ENCODE measurements at regions not wholly inside any gene's neighbourhood (a gene's known extent, or its start where the extent isn't known, plus 50 kb on each side); places are given as distances from the start of the nearest gene placed in this dataset.
"Not testable (repeated sequence)": the region's sequence is repeated elsewhere in the genome, so short reads cannot be mapped to it uniquely, and the experiment has no call there.

DNA sequence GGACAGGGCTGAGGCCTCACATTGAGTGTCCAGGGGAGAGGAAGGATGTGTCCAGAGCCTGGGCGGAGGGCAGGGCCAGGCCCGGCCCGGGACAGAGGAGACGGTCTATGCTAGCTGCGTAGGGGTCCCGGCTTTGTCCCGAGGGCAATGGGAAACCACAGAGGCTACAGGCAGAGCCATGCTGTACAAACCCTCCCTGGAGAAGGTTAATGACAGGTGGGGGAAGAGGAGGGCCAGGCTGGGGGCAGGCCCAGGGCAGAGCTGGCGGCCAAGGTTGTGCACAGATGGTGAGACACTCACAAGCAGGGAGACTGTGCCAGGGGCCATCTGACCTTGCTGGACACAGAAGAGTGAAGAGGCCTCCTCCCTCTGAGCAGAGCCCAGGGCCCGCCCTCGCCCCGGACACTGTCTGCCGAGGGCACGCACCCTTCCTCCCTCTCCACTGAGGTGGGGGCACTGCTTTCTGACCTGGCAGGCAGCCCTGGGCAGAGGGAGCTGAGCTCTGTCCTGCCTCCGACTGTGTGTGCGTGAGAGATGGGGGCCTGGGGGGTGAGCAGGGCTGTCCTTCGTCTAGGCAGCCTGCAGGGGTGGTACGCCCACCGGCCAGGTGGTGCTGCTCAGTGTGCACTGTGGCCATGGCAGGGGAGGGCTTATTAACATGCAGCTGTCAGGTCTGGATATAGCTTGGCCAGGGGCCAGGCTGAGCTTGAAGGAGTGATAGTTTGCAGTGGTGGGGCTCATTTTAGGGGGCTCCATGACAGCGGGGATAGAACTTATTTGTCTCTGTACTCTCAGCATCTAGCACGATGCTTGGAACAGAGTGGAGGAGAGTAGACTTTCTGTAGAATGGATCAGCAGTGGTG lies 75.7 kb upstream of the LRPAP1 start:
- FAIRE-seq (peak; percentile 80), DNase-seq (ENCODE audit: low read depth) (no peak)
- no peaks in the 10 kb centered on the region for H3K27me3 ChIP-seq (ENCODE audit: control insufficient read depth, insufficient read depth, low read length)
- H3K36me3 ChIP-seq (ENCODE audit: control insufficient read depth, insufficient read depth, low read length), result no peaks in the 10 kb centered on the region
- TF ChIP-seq, protein P1, sequence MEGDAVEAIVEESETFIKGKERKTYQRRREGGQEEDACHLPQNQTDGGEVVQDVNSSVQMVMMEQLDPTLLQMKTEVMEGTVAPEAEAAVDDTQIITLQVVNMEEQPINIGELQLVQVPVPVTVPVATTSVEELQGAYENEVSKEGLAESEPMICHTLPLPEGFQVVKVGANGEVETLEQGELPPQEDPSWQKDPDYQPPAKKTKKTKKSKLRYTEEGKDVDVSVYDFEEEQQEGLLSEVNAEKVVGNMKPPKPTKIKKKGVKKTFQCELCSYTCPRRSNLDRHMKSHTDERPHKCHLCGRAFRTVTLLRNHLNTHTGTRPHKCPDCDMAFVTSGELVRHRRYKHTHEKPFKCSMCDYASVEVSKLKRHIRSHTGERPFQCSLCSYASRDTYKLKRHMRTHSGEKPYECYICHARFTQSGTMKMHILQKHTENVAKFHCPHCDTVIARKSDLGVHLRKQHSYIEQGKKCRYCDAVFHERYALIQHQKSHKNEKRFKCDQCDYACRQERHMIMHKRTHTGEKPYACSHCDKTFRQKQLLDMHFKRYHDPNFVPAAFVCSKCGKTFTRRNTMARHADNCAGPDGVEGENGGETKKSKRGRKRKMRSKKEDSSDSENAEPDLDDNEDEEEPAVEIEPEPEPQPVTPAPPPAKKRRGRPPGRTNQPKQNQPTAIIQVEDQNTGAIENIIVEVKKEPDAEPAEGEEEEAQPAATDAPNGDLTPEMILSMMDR (IDR thresholded peaks at IDR 0.05; ENCODE audit: insufficient read depth, low read length, severe bottlenecking), result no peak
- H3K4me3 ChIP-seq (ENCODE audit: low read depth, low read length), result no peak overlapping the region

DNA sequence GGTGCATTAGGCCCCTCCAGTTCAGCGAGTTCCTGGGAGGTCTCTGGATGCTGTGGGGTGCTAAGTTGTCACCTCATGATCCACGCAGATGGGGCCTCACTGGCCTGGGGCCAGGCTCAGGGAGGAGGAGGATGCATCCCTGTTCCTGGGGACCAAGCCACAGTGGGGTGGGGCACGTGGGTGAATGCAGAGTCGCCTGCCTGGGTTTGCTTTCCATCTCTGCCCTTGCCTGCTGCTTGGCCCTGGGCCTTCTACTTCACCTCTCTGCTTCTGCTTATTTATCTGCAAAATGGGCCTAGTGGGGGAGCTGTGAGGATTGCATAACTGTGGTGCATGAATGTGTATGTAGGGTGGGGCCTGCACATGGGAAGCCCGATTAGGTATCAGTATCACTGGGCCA lies 74.6 kb upstream of the LRPAP1 start:
- not testable (repeated sequence) for H3K27me3 ChIP-seq (ENCODE audit: control insufficient read depth, insufficient read depth, low read length); H3K4me3 ChIP-seq (ENCODE audit: low read depth, low read length); DNase-seq (ENCODE audit: low read depth); H3K36me3 ChIP-seq (ENCODE audit: control insufficient read depth, insufficient read depth, low read length)
- FAIRE-seq, result peak; percentile 88

DNA sequence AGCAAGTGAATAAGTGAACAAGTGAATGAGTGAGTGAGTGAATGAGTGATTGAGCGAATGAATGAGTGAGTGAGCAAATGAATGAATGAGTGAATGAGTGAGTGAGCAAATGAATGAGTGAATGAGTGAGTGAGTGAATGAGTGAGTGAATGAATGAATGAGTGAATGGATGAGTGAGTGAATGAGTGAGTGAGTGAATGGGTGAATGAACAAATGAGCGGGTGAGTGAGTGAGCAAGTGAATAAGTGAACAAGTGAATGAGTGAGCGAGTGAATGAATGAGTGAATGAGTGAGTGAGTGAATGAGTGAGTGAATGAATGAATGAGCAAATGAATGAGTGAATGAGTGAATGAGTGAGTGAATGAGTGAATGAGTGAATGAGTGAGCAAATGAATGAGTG lies 74.0 kb upstream of the LRPAP1 start:
- H3K27me3 ChIP-seq (ENCODE audit: control insufficient read depth, insufficient read depth, low read length); H3K36me3 ChIP-seq (ENCODE audit: control insufficient read depth, insufficient read depth, low read length); DNase-seq (ENCODE audit: low read depth); FAIRE-seq; H3K4me3 ChIP-seq (ENCODE audit: low read depth, low read length): not testable (repeated sequence)

DNA sequence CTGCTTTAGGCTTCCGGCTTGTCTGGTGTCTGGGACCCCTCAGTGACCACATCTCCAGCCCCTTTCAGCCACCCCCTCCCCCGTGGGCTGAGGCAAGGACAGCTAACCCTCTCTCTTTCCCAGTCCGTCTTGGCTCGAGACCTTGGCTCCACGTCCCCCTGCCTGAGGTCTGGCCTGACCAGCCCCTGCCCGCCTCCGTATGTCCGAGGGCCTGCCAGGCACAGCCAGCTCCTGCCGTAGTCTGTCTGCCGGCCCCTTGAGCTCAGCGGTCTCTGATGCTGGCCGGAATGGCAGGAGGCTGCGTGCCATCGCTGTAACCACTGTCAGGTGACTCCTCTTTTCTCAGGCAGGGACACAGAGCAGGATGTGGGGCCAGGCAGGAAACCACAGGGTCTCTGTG lies 73.3 kb upstream of the LRPAP1 start:
- no peaks in the 10 kb centered on the region for H3K27me3 ChIP-seq (ENCODE audit: control insufficient read depth, insufficient read depth, low read length)
- no peak for DNase-seq (ENCODE audit: low read depth)
- H3K4me3 ChIP-seq (ENCODE audit: low read depth, low read length), result no peak overlapping the region
- H3K36me3 ChIP-seq (ENCODE audit: control insufficient read depth, insufficient read depth, low read length), result no peaks in the 10 kb centered on the region
- FAIRE-seq, result no peak
- TF ChIP-seq, protein P1 (IDR thresholded peaks at IDR 0.05; ENCODE audit: insufficient read depth, low read length, severe bottlenecking), result no peak

DNA sequence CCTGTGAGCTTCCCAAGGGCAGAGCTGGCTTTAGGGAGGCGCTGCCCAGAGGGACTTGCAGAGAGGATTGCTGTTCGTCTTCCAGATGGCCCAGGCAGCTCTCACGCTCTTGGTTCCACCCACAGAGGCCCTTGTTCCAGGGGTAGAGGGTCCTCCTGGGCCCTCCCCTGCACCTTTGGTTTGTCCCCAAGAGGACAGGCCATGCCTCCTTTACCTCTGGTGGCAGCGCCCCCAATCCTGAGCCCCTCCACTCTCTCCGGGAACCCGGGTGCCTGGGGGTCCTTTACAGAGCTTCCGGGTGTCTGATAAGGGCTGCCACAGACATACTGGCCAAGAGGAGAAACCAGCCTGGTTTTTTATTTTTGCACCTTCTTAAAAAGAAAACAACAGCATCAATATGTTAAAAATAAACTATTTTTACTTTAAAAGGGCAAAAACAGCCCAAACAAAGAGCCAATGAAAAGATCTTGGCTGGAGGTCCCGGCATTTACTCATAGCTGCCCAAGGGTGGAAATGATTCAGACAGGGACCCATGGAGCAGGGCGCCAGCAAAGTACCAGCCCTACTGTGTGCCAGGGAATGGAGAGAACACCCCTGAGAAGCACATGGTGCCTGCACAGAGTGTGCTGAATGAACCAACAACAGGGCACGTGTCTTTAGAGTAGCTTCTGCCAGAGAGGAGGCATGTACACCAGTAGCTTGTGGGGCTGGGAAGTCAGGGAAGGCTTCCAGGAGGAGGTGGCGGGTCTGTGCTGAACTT lies 70.8 kb upstream of the LRPAP1 start:
- H3K4me3 ChIP-seq (ENCODE audit: low read depth, low read length), result not testable (repeated sequence)

DNA sequence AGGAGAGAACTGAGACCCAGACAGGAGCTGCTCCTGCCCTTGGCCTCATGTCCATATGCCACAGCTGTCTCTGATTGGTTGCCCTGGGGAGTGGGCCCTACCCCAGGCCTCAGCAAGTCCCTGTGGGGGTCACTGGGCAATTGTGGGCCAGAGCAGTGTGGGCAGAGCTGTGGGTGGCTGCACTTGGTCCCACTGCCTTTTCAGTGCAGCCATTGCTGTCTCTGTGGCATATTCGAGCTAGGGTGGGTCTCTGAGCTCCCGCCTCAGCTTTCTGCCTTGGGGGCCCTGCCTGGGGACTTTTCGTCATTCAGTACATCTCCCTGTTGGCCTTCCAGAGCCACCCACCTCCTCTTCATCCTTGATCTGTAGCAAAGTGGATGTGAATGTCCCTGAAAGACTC lies 69.8 kb upstream of the LRPAP1 start:
- no peak for DNase-seq (ENCODE audit: low read depth)
- H3K4me3 ChIP-seq (ENCODE audit: low read depth, low read length), result no peak overlapping the region
- no peaks in the 10 kb centered on the region for H3K27me3 ChIP-seq (ENCODE audit: control insufficient read depth, insufficient read depth, low read length)
- TF ChIP-seq, protein P1 (IDR thresholded peaks at IDR 0.05; ENCODE audit: insufficient read depth, low read length, severe bottlenecking), result no peak
- FAIRE-seq, result no peak
- H3K36me3 ChIP-seq (ENCODE audit: control insufficient read depth, insufficient read depth, low read length), result no peaks in the 10 kb centered on the region

More for the DNA sequence above, 70.8 kb upstream of the LRPAP1 start:
- H3K36me3 ChIP-seq (ENCODE audit: control insufficient read depth, insufficient read depth, low read length); H3K27me3 ChIP-seq (ENCODE audit: control insufficient read depth, insufficient read depth, low read length); FAIRE-seq; DNase-seq (ENCODE audit: low read depth): not testable (repeated sequence)

DNA sequence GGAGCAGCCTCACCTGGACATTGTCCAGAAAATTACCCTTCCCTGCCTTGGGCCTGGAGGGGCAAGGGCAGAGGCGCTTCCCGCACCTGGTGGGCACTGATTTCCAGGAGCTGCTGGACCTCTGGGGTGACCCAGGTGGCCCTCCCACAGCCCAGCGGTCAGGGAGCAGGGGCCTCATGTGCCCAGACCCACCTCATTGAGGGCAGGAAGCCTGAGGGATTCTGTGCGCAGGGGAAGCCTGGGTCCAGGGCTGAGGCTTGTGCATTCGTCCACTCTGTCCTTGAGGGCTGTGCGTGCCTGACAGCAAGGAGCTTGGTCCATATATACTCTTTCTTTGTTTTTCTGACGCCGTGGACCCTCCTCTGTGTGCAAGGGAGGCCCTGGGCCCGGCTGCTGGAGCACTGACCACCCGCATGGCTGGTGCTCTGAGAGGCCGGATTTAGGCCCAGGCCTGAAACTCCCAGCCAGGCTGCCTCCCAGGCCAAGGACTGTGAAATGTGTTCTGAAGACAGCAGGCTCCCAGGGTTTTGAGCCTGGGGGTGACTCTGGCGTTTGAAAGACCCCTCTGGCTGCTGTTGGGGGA lies 69.0 kb upstream of the LRPAP1 start:
- DNase-seq (ENCODE audit: low read depth); H3K4me3 ChIP-seq (ENCODE audit: low read depth, low read length); FAIRE-seq; H3K36me3 ChIP-seq (ENCODE audit: control insufficient read depth, insufficient read depth, low read length); H3K27me3 ChIP-seq (ENCODE audit: control insufficient read depth, insufficient read depth, low read length): not testable (repeated sequence)

Data from bronchial epithelial cell (primary cell).